ENCODE measurements at regions not wholly inside any gene's neighbourhood (a gene's known extent, or its start where the extent isn't known, plus 50 kb on each side); places are given as distances from the start of the nearest gene placed in this dataset.
"Not testable (repeated sequence)": the region's sequence is repeated elsewhere in the genome, so short reads cannot be mapped to it uniquely, and the experiment has no call there.

- no peak for DNase-seq
Measured at GRCh38 chr3:31053299-31053698, 158.8 kb upstream of the GADL1 start.

- DNase-seq = no peak
Measured at GRCh38 chr3:31054032-31054431, 159.6 kb upstream of the GADL1 start.

- DNase-seq = no peak
Measured at GRCh38 chr3:31055757-31056156, 161.3 kb upstream of the GADL1 start.

- no peak for DNase-seq
Measured at GRCh38 chr3:31057891-31058290, 163.4 kb upstream of the GADL1 start.

- no peak for DNase-seq
Measured at GRCh38 chr3:31064021-31064420, 169.6 kb upstream of the GADL1 start.

- DNase-seq = no peak
Measured at GRCh38 chr3:31065765-31066164, 171.3 kb upstream of the GADL1 start.

- DNase-seq = no peak
Measured at GRCh38 chr3:31067004-31067403, 172.5 kb upstream of the GADL1 start.

- DNase-seq = no peak
Measured at GRCh38 chr3:31075471-31075870, 181.0 kb upstream of the GADL1 start.

GRCh38 chr3:31075876-31076275 is 181.4 kb upstream of the GADL1 start:
- no peak for DNase-seq

- peak; percentile 41 for DNase-seq
Measured at GRCh38 chr3:31077021-31077601, 182.7 kb upstream of the GADL1 start.

GRCh38 chr3:31077826-31078225 is 183.4 kb upstream of the GADL1 start:
- no peak for DNase-seq

- no peak for DNase-seq
Measured at GRCh38 chr3:31079689-31080088, 185.2 kb upstream of the GADL1 start.

GRCh38 chr3:31081018-31081662 is 186.7 kb upstream of the GADL1 start:
- DNase-seq = no peak

- no peak for DNase-seq
Measured at GRCh38 chr3:31086148-31086547, 191.7 kb upstream of the GADL1 start.

- DNase-seq = no peak
Measured at GRCh38 chr3:31086698-31087097, 192.2 kb upstream of the GADL1 start.

GRCh38 chr3:31091748-31092147 is 197.3 kb upstream of the GADL1 start:
- DNase-seq = no peak

- no peak for DNase-seq
Measured at GRCh38 chr3:31092748-31093589, 198.5 kb upstream of the GADL1 start.

- DNase-seq = no peak
Measured at GRCh38 chr3:31093606-31094005, 199.1 kb upstream of the GADL1 start.

- no peak for DNase-seq
Measured at GRCh38 chr3:31094048-31094447, 199.6 kb upstream of the GADL1 start.

- no peak for DNase-seq
Measured at GRCh38 chr3:31095255-31095654, 200.8 kb upstream of the GADL1 start.

- no peak for DNase-seq
Measured at GRCh38 chr3:31096661-31097395, 202.4 kb upstream of the GADL1 start.

GRCh38 chr3:31100519-31100918 is 206.1 kb upstream of the GADL1 start:
- no peak for DNase-seq

GRCh38 chr3:31101285-31101684 is 206.8 kb upstream of the GADL1 start:
- not testable (repeated sequence) for DNase-seq

Measured in activated naive CD4-positive, alpha-beta T cell treated with Interleukin-2 at 50 U/mL for 16 hours (primary cell).